Psoas muscle (tissue), 7 donors: ENCODE measurements at regions not wholly inside any gene's neighbourhood (a gene's known extent, or its start where the extent isn't known, plus 50 kb on each side); places are given as distances from the start of the nearest gene placed in this dataset.

ENCODE experiments used
- ATAC-seq, 4 donors: fragments of 200-7000 bp; cut with Tn5 transposase; one replicate each; pipeline ENCODE4 v1.9.1; 2020; ENCODE audit warnings: moderate library complexity in 3 of 4, mild to moderate bottlenecking in 2 of 4
- DNase-seq, 2 donors: peaks; one replicate each; pipeline ENCODE4 v3.0.0-alpha.2; 2020
- H3K27ac ChIP-seq: fragments of 200-600 bp; one replicate; pipeline ENCODE4 v1.8.0; 2022
- H3K27me3 ChIP-seq, 3 donors: fragments of 200-600 bp in 1 of 3; one replicate each; pipeline versions ENCODE4 v1.6.1 to v1.8.0; 2013 to 2022; ENCODE audit warnings: low read length in 2 of 3, mild to moderate bottlenecking in 2 of 3, moderate library complexity in 1 of 3; ENCODE audit not compliant: insufficient read depth in 3 of 3
- H3K36me3 ChIP-seq, 2 donors: fragments of 200-600 bp in 1 of 2; one replicate each; pipeline versions ENCODE4 v1.6.1 to v1.8.0; 2013 to 2022; ENCODE audit warnings: low read depth in 1 of 2, mild to moderate bottlenecking in 1 of 2, moderate library complexity in 1 of 2; ENCODE audit not compliant: insufficient read depth in 1 of 2
- H3K4me1 ChIP-seq: fragments of 200-600 bp; one replicate; pipeline ENCODE4 v1.8.0; 2022
- H3K4me3 ChIP-seq: fragments of 200-600 bp; one replicate; pipeline ENCODE4 v1.8.0; 2022; ENCODE audit warnings: mild to moderate bottlenecking
- H3K9me3 ChIP-seq: fragments of 200-600 bp; one replicate; pipeline ENCODE4 v1.8.0; 2022
- CTCF ChIP-seq: fragments of 200-600 bp; IDR thresholded peaks from one replicate; pipeline ENCODE4 v1.8.0; 2022; ENCODE audit warnings: antibody characterized with exemption
- WGBS, 3 donors: extraction: QIAGEN DNeasy Blood & Tissue Kit; methylation state at CpG; one replicate each; pipeline versions ENCODE4 v1.1.6 to v1.1.7; 2013; 5-methylcytosine and 5-hydroxymethylcytosine counted together
- intact Hi-C, 2 donors: fragments of 100-400 bp; cut with DNase I; formaldehyde crosslinking; loops; one replicate each; pipeline versions ENCODE4 v1.11.0 to v1.14.2; 2022
- donor health status: healthy with polysubstance abuse.
- donor health status: DM: no; HTN: no; CAD: no; lungs with moderate emphysema.
- donor health status: Bipolar disorder and iron deficiency.
- donor health status: healthy.
- donor health status: DM: yes; HTN: yes; CAD: no.
- donor health status: DM: no; HTN: no; CAD: no.
- donor health status: DM: yes; HTN: yes; CAD: no.

- no peak overlapping the region for H3K27ac ChIP-seq
- H3K4me3 ChIP-seq, result no peak overlapping the region
- H3K27me3 ChIP-seq, result peaks cover 0 to 5% (median 0%) of the 10 kb centered on the region in 3 donors
- no peak for DNase-seq
- H3K9me3 ChIP-seq, result peaks cover under 1% of the 10 kb centered on the region
- intact Hi-C loops, result no loop called here
- no peaks in the 10 kb centered on the region for H3K4me1 ChIP-seq
- H3K36me3 ChIP-seq, result no peaks in the 10 kb centered on the region
- ATAC-seq, result no peak
- TF ChIP-seq CTCF, result no peak
- WGBS, 3 donors, result 48 to 55% (median 50%) methylated on average over 5 of the region's 5 CpGs
Observed at GRCh38 chr18:7382328-7383001, 151.6 kb downstream of the LRRC30 start.

- H3K4me1 ChIP-seq, result no peaks in the 10 kb centered on the region
- intact Hi-C loops, result no loop called here
- no peaks in the 10 kb centered on the region for H3K9me3 ChIP-seq
- 59 to 62% (median 61%) methylated on average over 16 to 17 of the region's 17 CpGs for WGBS, 3 donors
- H3K4me3 ChIP-seq, result no peak overlapping the region
- no peak for DNase-seq
- H3K27ac ChIP-seq, result no peak overlapping the region
- TF ChIP-seq CTCF, result no peak
- H3K27me3 ChIP-seq, result peaks cover 0 to 5% (median 0%) of the 10 kb centered on the region in 3 donors
- H3K36me3 ChIP-seq, result no peaks in the 10 kb centered on the region
- ATAC-seq, result no peak
Observed at GRCh38 chr18:7383002-7383980, 152.4 kb downstream of the LRRC30 start.

- no peaks in the 10 kb centered on the region for H3K9me3 ChIP-seq
- 20 to 35% (median 27%) methylated on average over 5 of the region's 5 CpGs for WGBS, 3 donors
- no peak for ATAC-seq
- H3K4me3 ChIP-seq, result no peak overlapping the region
- no peaks in the 10 kb centered on the region for H3K4me1 ChIP-seq
- intact Hi-C loops, result no loop called here
- TF ChIP-seq CTCF, result no peak
- no peaks in the 10 kb centered on the region for H3K27me3 ChIP-seq
- H3K36me3 ChIP-seq, result no peaks in the 10 kb centered on the region
- DNase-seq, result no peak
- H3K27ac ChIP-seq, result no peak overlapping the region
Observed at GRCh38 chr18:7388741-7389140, 157.9 kb downstream of the LRRC30 start.

GRCh38 chr18:7390731-7391492 lies 160.0 kb downstream of the LRRC30 start:
- DNase-seq, result no peak
- Histone ChIP-seq H3K36me3 (no peaks in the 10 kb centered on the region), H3K9me3 (no peaks in the 10 kb centered on the region), H3K4me1 (no peaks in the 10 kb centered on the region), H3K27me3 (no peaks in the 10 kb centered on the region), H3K4me3 (no peak overlapping the region), H3K27ac (no peak overlapping the region)
- ATAC-seq, result no peak
- WGBS, 3 donors, result 57 to 72% (median 66%) methylated on average over 5 of the region's 5 CpGs
- intact Hi-C loops, result no loop called here
- TF ChIP-seq CTCF, result no peak
